SU-DHL-6 (cell line): ENCODE measurements at regions not wholly inside any gene's neighbourhood (a gene's known extent, or its start where the extent isn't known, plus 50 kb on each side); places are given as distances from the start of the nearest gene placed in this dataset.

ENCODE experiments used
- H2AFZ ChIP-seq: fragments of 200-600 bp; sonication (generic); 2 replicates; pipeline ENCODE4 v1.6.1; 2014; ENCODE audit warnings: low read depth, mild to moderate bottlenecking, moderate library complexity, mixed read lengths, antibody characterized with exemption, low read length; ENCODE audit not compliant: severe bottlenecking
- H3F3A ChIP-seq: fragments of 200-600 bp; shearing (Covaris generic); 2 replicates; pipeline ENCODE4 v1.6.0; 2016; ENCODE audit warnings: antibody characterized with exemption, mild to moderate bottlenecking; ENCODE audit not compliant: insufficient read depth
- H3K27ac ChIP-seq: fragments of 200-600 bp; sonication (generic); 2 replicates; pipeline ENCODE4 v1.5.1; 2016; ENCODE audit warnings: low read depth, mild to moderate bottlenecking, low read length, moderate library complexity, mixed read lengths
- H3K27me3 ChIP-seq: fragments of 200-600 bp; sonication (generic), shearing (Covaris generic); 2 replicates; pipeline ENCODE4 v1.6.0; 2014; ENCODE audit warnings: mild to moderate bottlenecking, low read length
- H3K36me3 ChIP-seq: fragments of 200-600 bp; sonication (generic); 2 replicates; pipeline ENCODE4 v1.6.1; 2014; ENCODE audit warnings: mild to moderate bottlenecking, low read length, mixed read lengths
- H3K4me2 ChIP-seq: fragments of 300-600, 200-600 bp; shearing (Covaris generic), sonication (generic); 2 replicates; pipeline ENCODE4 v1.6.0; 2014; ENCODE audit warnings: low read length, low read depth, mild to moderate bottlenecking; ENCODE audit not compliant: poor library complexity, severe bottlenecking
- H3K4me3 ChIP-seq: fragments of 200-600 bp; sonication (generic); 2 replicates; pipeline ENCODE4 v1.5.1; 2014; ENCODE audit warnings: antibody characterized with exemption, low read length, mild to moderate bottlenecking, mixed read lengths; ENCODE audit not compliant: insufficient read depth, poor library complexity, severe bottlenecking
- H3K79me2 ChIP-seq: fragments of 200-600 bp; sonication (generic); 2 replicates; pipeline ENCODE4 v1.6.1; 2014; ENCODE audit warnings: mild to moderate bottlenecking, low read length, moderate library complexity; ENCODE audit not compliant: insufficient read depth
- H3K9ac ChIP-seq: fragments of 200-600 bp; sonication (generic); 2 replicates; pipeline ENCODE4 v1.7.0; 2014; ENCODE audit warnings: mild to moderate bottlenecking, low read length
- H3K9me2 ChIP-seq: fragments of 200-600 bp; sonication (generic); replicated peaks from 2 replicates; pipeline ENCODE4 v1.6.1; 2014; ENCODE audit warnings: low read length; ENCODE audit not compliant: insufficient read depth
- H3K9me3 ChIP-seq: fragments of 200-600 bp; sonication (generic); 2 replicates; pipeline ENCODE4 v1.6.1; 2014; ENCODE audit warnings: low read length, mixed read lengths; ENCODE audit not compliant: insufficient read depth
- H4K20me1 ChIP-seq: fragments of 200-600 bp; sonication (generic); 2 replicates; pipeline ENCODE4 v1.6.1; 2014; ENCODE audit warnings: low read depth, mild to moderate bottlenecking, antibody characterized with exemption, low read length, moderate library complexity, mixed read lengths
- CTCF ChIP-seq: fragments of 200-600 bp; sonication (generic); IDR thresholded peaks from one replicate; pipeline ENCODE4 v1.5.1; 2017; ENCODE audit warnings: antibody characterized with exemption, mild to moderate bottlenecking, low read length, moderate library complexity; ENCODE audit not compliant: insufficient read depth, poor library complexity, severe bottlenecking
- EZH2phosphoT487 ChIP-seq: fragments of 200-600 bp; sonication (generic), shearing (Covaris generic); conservative IDR thresholded peaks from 2 replicates; pipeline ENCODE4 v1.6.1; 2018; ENCODE audit warnings: mild to moderate bottlenecking, antibody characterized with exemption, low read length, moderate library complexity, mixed read lengths

GRCh38 chr11:122348659-122349409, 232.8 kb upstream of the BLID start:
- Histone ChIP-seq H3K4me3 (no peak overlapping the region), H4K20me1 (no peaks in the 10 kb centered on the region), H3K27ac (no peak overlapping the region), H3K27me3 (no peaks in the 10 kb centered on the region), H3K36me3 (no peaks in the 10 kb centered on the region), H3K79me2 (no peaks in the 10 kb centered on the region), H3K4me2 (no peak overlapping the region), H3K9me3 (no peaks in the 10 kb centered on the region), H3K9ac (no peak overlapping the region), H3K9me2 (no peaks in the 10 kb centered on the region), H2AFZ (no peak overlapping the region), H3F3A (no peaks in the 10 kb centered on the region)
- TF ChIP-seq CTCF, result no peak
- TF ChIP-seq EZH2phosphoT487, result no peak

- no peak overlapping the region for H3K27ac ChIP-seq
- no peaks in the 10 kb centered on the region for H3K27me3 ChIP-seq
- H3F3A ChIP-seq, result no peaks in the 10 kb centered on the region
- H3K4me3 ChIP-seq, result no peak overlapping the region
- H4K20me1 ChIP-seq, result no peaks in the 10 kb centered on the region
- H2AFZ ChIP-seq, result no peak overlapping the region
- no peaks in the 10 kb centered on the region for H3K36me3 ChIP-seq
- H3K4me2 ChIP-seq, result no peak overlapping the region
- H3K79me2 ChIP-seq, result no peaks in the 10 kb centered on the region
- no peak overlapping the region for H3K9ac ChIP-seq
- H3K9me3 ChIP-seq, result no peaks in the 10 kb centered on the region
- TF ChIP-seq EZH2phosphoT487, result no peak
- TF ChIP-seq CTCF, result no peak
- no peaks in the 10 kb centered on the region for H3K9me2 ChIP-seq
Measured at GRCh38 chr11:122346006-122346405, 230.0 kb upstream of the BLID start.

- Histone ChIP-seq H3K9ac (no peak overlapping the region), H3K4me3 (no peak overlapping the region), H3K4me2 (no peak overlapping the region), H3K9me3 (no peaks in the 10 kb centered on the region), H3K36me3 (no peaks in the 10 kb centered on the region), H3F3A (no peaks in the 10 kb centered on the region), H3K27me3 (no peaks in the 10 kb centered on the region), H3K79me2 (no peaks in the 10 kb centered on the region), H3K27ac (no peak overlapping the region), H3K9me2 (no peaks in the 10 kb centered on the region), H4K20me1 (no peaks in the 10 kb centered on the region), H2AFZ (no peak overlapping the region)
- TF ChIP-seq EZH2phosphoT487 (no peak), CTCF (no peak)
Measured at GRCh38 chr11:122345586-122345985, 229.6 kb upstream of the BLID start.
